Suprapubic skin (tissue), 3 donors: ENCODE measurements at regions not wholly inside any gene's neighbourhood (a gene's known extent, or its start where the extent isn't known, plus 50 kb on each side); places are given as distances from the start of the nearest gene placed in this dataset.

Experiments
- POLR2AphosphoS5 ChIP-seq, 3 donors: sonication (generic); formaldehyde crosslinking; IDR thresholded peaks; one replicate each; pipeline ENCODE4 v1.6.1; 2017; ENCODE audit warnings: antibody characterized with exemption in 3 of 3
- TF ChIP-seq, protein P1 (sequence below), 2 donors: fragments of 200-600 bp in 1 of 2; fragments of 450-650 bp in 1 of 2; sonication (generic) in 1 of 2; IDR thresholded peaks; one replicate each; pipeline ENCODE4 v1.5.1; 2016 to 2019; ENCODE audit warnings: antibody characterized with exemption in 2 of 2, mild to moderate bottlenecking in 1 of 2, moderate library complexity in 1 of 2

DNA sequence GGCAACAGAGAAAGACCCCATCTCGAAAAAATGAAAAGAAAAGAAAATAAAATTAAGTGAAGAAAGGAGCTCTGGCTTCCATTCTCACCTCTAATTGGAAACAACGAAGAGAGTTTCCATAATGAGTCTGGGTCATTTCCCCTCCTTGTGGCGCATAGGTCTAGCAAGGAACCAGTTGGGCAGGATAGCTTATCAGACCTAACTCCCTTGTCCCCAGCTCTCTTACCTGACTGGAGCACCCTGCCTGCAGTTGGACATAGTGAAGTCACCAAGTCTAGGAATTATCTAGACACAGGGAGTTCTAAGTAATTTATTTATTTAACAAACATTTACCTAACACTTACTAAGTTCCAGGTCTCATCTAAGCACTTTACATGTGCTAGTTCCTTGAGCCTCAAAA, 63.0 kb upstream of the RAB4A start:
- TF ChIP-seq POLR2AphosphoS5 (IDR thresholded peaks at IDR 0.05), result no peak
- TF ChIP-seq, protein P1, sequence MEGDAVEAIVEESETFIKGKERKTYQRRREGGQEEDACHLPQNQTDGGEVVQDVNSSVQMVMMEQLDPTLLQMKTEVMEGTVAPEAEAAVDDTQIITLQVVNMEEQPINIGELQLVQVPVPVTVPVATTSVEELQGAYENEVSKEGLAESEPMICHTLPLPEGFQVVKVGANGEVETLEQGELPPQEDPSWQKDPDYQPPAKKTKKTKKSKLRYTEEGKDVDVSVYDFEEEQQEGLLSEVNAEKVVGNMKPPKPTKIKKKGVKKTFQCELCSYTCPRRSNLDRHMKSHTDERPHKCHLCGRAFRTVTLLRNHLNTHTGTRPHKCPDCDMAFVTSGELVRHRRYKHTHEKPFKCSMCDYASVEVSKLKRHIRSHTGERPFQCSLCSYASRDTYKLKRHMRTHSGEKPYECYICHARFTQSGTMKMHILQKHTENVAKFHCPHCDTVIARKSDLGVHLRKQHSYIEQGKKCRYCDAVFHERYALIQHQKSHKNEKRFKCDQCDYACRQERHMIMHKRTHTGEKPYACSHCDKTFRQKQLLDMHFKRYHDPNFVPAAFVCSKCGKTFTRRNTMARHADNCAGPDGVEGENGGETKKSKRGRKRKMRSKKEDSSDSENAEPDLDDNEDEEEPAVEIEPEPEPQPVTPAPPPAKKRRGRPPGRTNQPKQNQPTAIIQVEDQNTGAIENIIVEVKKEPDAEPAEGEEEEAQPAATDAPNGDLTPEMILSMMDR (IDR thresholded peaks at IDR 0.05), result no peak
